Peyer's patch (tissue), 4 donors: ENCODE measurements at regions not wholly inside any gene's neighbourhood (a gene's known extent, or its start where the extent isn't known, plus 50 kb on each side); places are given as distances from the start of the nearest gene placed in this dataset.

Experiments used
- DNase-seq, 3 donors: peaks; one replicate each; pipeline ENCODE4 v3.0.0-alpha.2; 2017 to 2019
- H3K27ac ChIP-seq, 4 donors: fragments of 200-600 bp; sonication (generic); one replicate each; pipeline ENCODE4 v1.5.1; 2016 to 2019
- H3K27me3 ChIP-seq, 2 donors: fragments of 200-600 bp; sonication (generic); one replicate each; pipeline ENCODE4 v1.5.1; 2019
- H3K36me3 ChIP-seq, 3 donors: fragments of 200-600 bp; sonication (generic); one replicate each; pipeline ENCODE4 v1.5.1; 2016 to 2019
- H3K4me1 ChIP-seq, 4 donors: fragments of 200-600 bp; sonication (generic); one replicate each; pipeline ENCODE4 v1.5.1; 2016 to 2019
- H3K4me3 ChIP-seq, 4 donors: fragments of 200-600 bp; sonication (generic); 1 replicate in 3 of 4; 2 replicates in 1 of 4; pipeline ENCODE4 v1.5.1; 2016 to 2019; ENCODE audit warnings: mild to moderate bottlenecking in 1 of 4
- H3K9me3 ChIP-seq, 4 donors: fragments of 200-600 bp; sonication (generic); one replicate each; pipeline ENCODE4 v1.5.1; 2016 to 2019; ENCODE audit warnings: mild to moderate bottlenecking in 1 of 4
- CTCF ChIP-seq, 6 experiments: fragments of 450-650 bp in 4 of 6; fragments of 200-600 bp in 2 of 6; sonication (generic) in 1 of 6; IDR thresholded peaks; one replicate each; pipeline ENCODE4 v1.5.1; 2017 to 2019; ENCODE audit warnings: antibody characterized with exemption in 6 of 6, mild to moderate bottlenecking in 3 of 6, moderate library complexity in 1 of 6
- POLR2A ChIP-seq, 2 donors: fragments of 450-650 bp; IDR thresholded peaks; one replicate each; pipeline ENCODE4 v1.5.1; 2017; ENCODE audit warnings: antibody characterized with exemption in 2 of 2, mild to moderate bottlenecking in 2 of 2, moderate library complexity in 2 of 2

- no peak for DNase-seq
- Histone ChIP-seq H3K4me1 (no peaks in the 10 kb centered on the region), H3K4me3 (no peak overlapping the region), H3K9me3 (no peaks in the 10 kb centered on the region), H3K36me3 (no peaks in the 10 kb centered on the region), H3K27ac (no peak overlapping the region), H3K27me3 (no peaks in the 10 kb centered on the region)
- TF ChIP-seq CTCF (IDR thresholded peaks at IDR 0.05) = no peak
- TF ChIP-seq POLR2A (IDR thresholded peaks at IDR 0.05) = no peak
These were observed 704.4 kb downstream of the PCDH19 start for GRCh38 chrX:99705701-99706100.

- Histone ChIP-seq H3K27ac (no peak overlapping the region), H3K36me3 (no peaks in the 10 kb centered on the region), H3K27me3 (no peaks in the 10 kb centered on the region), H3K4me1 (no peaks in the 10 kb centered on the region), H3K9me3 (no peaks in the 10 kb centered on the region), H3K4me3 (no peak overlapping the region)
- no peak for DNase-seq
- no peak for TF ChIP-seq POLR2A (IDR thresholded peaks at IDR 0.05)
- TF ChIP-seq CTCF (IDR thresholded peaks at IDR 0.05) = no peak
These were observed 706.6 kb downstream of the PCDH19 start for GRCh38 chrX:99703473-99703872.

GRCh38 chrX:99698451-99698850, 711.6 kb downstream of the PCDH19 start:
- no peak for DNase-seq
- Histone ChIP-seq H3K27me3 (no peaks in the 10 kb centered on the region), H3K4me1 (no peaks in the 10 kb centered on the region), H3K9me3 (no peaks in the 10 kb centered on the region), H3K27ac (no peak overlapping the region), H3K36me3 (no peaks in the 10 kb centered on the region), H3K4me3 (no peak overlapping the region)
- TF ChIP-seq POLR2A (IDR thresholded peaks at IDR 0.05) = no peak
- TF ChIP-seq CTCF (IDR thresholded peaks at IDR 0.05) = no peak

GRCh38 chrX:99663136-99663535, 746.9 kb downstream of the PCDH19 start:
- Histone ChIP-seq H3K4me1 (no peaks in the 10 kb centered on the region), H3K27me3 (no peaks in the 10 kb centered on the region), H3K4me3 (no peak overlapping the region), H3K9me3 (no peaks in the 10 kb centered on the region), H3K27ac (no peak overlapping the region), H3K36me3 (no peaks in the 10 kb centered on the region)
- DNase-seq = no peak
- no peak for TF ChIP-seq CTCF (IDR thresholded peaks at IDR 0.05)
- TF ChIP-seq POLR2A (IDR thresholded peaks at IDR 0.05) = no peak

GRCh38 chrX:99654188-99654587, 755.9 kb downstream of the PCDH19 start:
- H3K4me3 ChIP-seq = no peak overlapping the region
- no peaks in the 10 kb centered on the region for H3K36me3 ChIP-seq
- no peak overlapping the region for H3K27ac ChIP-seq
- no peaks in the 10 kb centered on the region for H3K9me3 ChIP-seq
- H3K27me3 ChIP-seq = no peaks in the 10 kb centered on the region
- H3K4me1 ChIP-seq = no peaks in the 10 kb centered on the region
- TF ChIP-seq POLR2A (IDR thresholded peaks at IDR 0.05) = no peak
- no peak for TF ChIP-seq CTCF (IDR thresholded peaks at IDR 0.05)
- no peak for DNase-seq

GRCh38 chrX:99653352-99653751, 756.7 kb downstream of the PCDH19 start:
- no peak overlapping the region for H3K27ac ChIP-seq
- no peaks in the 10 kb centered on the region for H3K36me3 ChIP-seq
- H3K27me3 ChIP-seq = no peaks in the 10 kb centered on the region
- no peak for DNase-seq
- no peaks in the 10 kb centered on the region for H3K4me1 ChIP-seq
- H3K4me3 ChIP-seq = no peak overlapping the region
- no peak for TF ChIP-seq CTCF (IDR thresholded peaks at IDR 0.05)
- TF ChIP-seq POLR2A (IDR thresholded peaks at IDR 0.05) = no peak
- H3K9me3 ChIP-seq = no peaks in the 10 kb centered on the region
